ELF-1 (cell line): ENCODE measurements at regions not wholly inside any gene's neighbourhood (a gene's known extent, or its start where the extent isn't known, plus 50 kb on each side); places are given as distances from the start of the nearest gene placed in this dataset.
"Not testable (repeated sequence)": the region's sequence is repeated elsewhere in the genome, so short reads cannot be mapped to it uniquely, and the experiment has no call there.

Experiments
- DNase-seq: peaks from one replicate; pipeline ENCODE4 v3.0.0-alpha.2; 2016; ENCODE audit warnings: low read depth, low spot score

DNA sequence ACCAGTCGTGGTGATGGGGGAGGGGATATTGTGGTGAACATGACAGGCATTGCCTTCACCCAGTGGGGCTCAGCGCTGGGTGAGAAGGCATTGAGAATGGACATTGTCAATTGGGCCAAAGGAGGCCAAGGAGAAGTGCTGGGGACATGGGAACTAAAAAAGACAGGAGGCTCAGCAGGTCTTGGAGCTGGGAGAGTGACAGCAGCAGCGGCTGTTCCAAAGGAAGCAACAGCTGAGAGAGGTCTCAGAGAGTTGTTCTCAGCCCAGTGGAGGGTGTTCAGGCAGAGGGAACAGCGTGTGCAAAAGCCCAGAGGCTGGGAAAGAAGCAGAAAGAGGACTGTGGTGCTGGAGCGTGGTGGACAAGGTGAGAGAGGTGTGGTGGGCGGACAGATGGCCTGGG, 56.6 kb upstream of the ASNS start:
- DNase-seq, result not testable (repeated sequence)

DNA sequence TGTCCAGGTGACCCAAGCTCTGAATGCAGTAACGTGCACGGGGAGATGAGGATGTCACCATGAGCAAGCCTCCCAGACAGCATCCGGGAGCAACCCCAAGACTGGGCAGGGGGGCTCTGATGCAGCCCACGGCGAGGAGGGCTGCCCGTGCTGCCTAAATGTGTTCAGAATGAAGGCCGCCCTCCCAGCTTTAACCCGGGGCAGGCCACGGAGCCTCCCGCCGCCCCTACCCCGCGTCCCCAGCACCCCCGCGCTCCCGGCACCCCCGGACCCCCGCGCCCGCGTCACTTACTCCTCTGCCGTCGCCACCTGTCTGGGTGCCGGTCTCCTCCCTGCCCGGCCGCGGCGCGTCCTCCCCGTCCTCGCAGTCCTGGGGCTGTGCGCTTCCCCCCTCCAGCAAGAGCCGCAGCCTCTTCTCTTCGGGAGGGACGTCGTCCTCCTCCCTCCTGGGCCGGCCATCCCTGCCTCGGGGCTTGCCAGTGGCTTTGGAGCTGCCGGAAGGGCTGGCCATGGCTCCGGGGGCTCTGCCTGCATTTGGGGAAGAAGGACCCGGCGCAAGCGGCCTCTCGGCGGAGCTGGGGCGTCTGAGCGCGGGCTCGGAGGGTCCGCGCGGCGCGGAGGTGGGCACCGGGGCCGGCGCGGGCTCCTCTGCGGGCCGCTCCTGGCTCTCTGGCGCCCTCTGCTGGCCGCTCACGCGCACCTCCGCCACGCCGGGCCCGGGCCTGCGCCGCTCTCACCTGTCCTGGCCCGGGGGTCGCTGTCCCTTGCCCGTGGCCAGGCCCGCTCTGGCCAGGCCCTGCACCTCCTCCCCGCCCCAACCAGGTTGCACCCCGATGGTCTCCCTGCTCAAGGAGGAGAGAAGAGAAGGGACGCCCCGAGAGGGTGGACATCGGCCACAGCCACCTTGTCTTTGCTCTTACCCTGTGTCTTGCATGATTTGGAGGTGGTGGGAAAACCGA, 55.9 kb upstream of the ASNS start:
- peak; percentile 89 for DNase-seq
